Transverse colon (tissue), 4 donors: ENCODE measurements at regions not wholly inside any gene's neighbourhood (a gene's known extent, or its start where the extent isn't known, plus 50 kb on each side); places are given as distances from the start of the nearest gene placed in this dataset.

ENCODE experiments used
- DNase-seq: peaks from one replicate; pipeline ENCODE4 v3.0.0-alpha.2; 2019
- H3K27ac ChIP-seq, 4 donors: fragments of 200-600 bp; sonication (generic); 2 replicates each; pipeline ENCODE4 v1.5.1; 2016 to 2018; ENCODE audit warnings: inconsistent platforms in 4 of 4
- H3K27me3 ChIP-seq: fragments of 200-600 bp; sonication (generic); 2 replicates; pipeline ENCODE4 v1.5.1; 2017; ENCODE audit warnings: inconsistent platforms
- H3K36me3 ChIP-seq, 4 donors: fragments of 200-600 bp; sonication (generic); 2 replicates each; pipeline ENCODE4 v1.5.1; 2017 to 2019; ENCODE audit warnings: inconsistent platforms in 4 of 4
- H3K4me1 ChIP-seq, 4 donors: fragments of 200-600 bp; sonication (generic); 2 replicates each; pipeline ENCODE4 v1.5.1; 2017 to 2020; ENCODE audit warnings: inconsistent platforms in 4 of 4
- H3K4me3 ChIP-seq, 4 donors: fragments of 200-600 bp; sonication (generic); 1 replicate in 1 of 4; 2 replicates in 3 of 4; pipeline versions ENCODE4 v1.5.1 to v1.6.1; 2017 to 2019; ENCODE audit warnings: inconsistent platforms in 4 of 4
- H3K9me3 ChIP-seq, 2 donors: fragments of 200-600 bp; sonication (generic); 2 replicates each; pipeline ENCODE4 v1.5.1; 2017 to 2019; ENCODE audit warnings: inconsistent platforms in 2 of 2
- CTCF ChIP-seq, 5 experiments: fragments of 200-600 bp in 3 of 5; fragments of 450-650 bp in 2 of 5; sonication (generic) in 3 of 5; IDR thresholded peaks; 1 replicate in 2 of 5; 2 replicates in 3 of 5; pipeline ENCODE4 v1.5.1; 2016 to 2017; ENCODE audit warnings: antibody characterized with exemption in 5 of 5, inconsistent platforms in 3 of 5, mild to moderate bottlenecking in 2 of 5, moderate library complexity in 1 of 5
- EP300 ChIP-seq: sonication (generic); formaldehyde crosslinking; IDR thresholded peaks from one replicate; pipeline ENCODE4 v1.6.1; 2017; ENCODE audit warnings: antibody characterized with exemption, low read depth
- POLR2A ChIP-seq: fragments of 450-650 bp; IDR thresholded peaks from one replicate; pipeline ENCODE4 v1.6.1; 2016; ENCODE audit warnings: antibody characterized with exemption, mild to moderate bottlenecking, moderate library complexity
- POLR2AphosphoS5 ChIP-seq, 3 donors: sonication (generic); formaldehyde crosslinking; IDR thresholded peaks; one replicate each; pipeline ENCODE4 v1.6.1; 2016; ENCODE audit warnings: antibody characterized with exemption in 3 of 3
- WGBS, 2 donors: methylation state at CpG; one replicate each; pipeline ENCODE4 v1.1.5; 2018; ENCODE audit warnings: low coverage in 1 of 2; 5-methylcytosine and 5-hydroxymethylcytosine counted together
- in situ Hi-C, 4 donors: fragments of 200-750 bp; cut with MboI; loops; one replicate each; pipeline versions ENCODE4 v1.15.0 to v1.15.1; 2017; ENCODE audit warnings: low sequenced_read_pairs in 3 of 4, low pct_ligation_motif_present in 1 of 4, low pct_unique_long_range_greater_than_20kb in 1 of 4
- intact Hi-C: fragments of 100-400 bp; cut with DNase I; formaldehyde crosslinking; loops from one replicate; pipeline ENCODE4 v1.15.1; 2023; ENCODE audit warnings: low total_unique reads

- H3K9me3 ChIP-seq = no peaks in the 10 kb centered on the region
- no peak overlapping the region for H3K27ac ChIP-seq
- no peaks in the 10 kb centered on the region for H3K36me3 ChIP-seq
- H3K27me3 ChIP-seq = no peaks in the 10 kb centered on the region
- H3K4me3 ChIP-seq = no peak overlapping the region
- no peak for DNase-seq
- 69% methylated on average over 1 of the region's 1 CpG; no CpG with 5 or more reads in 1 of the 2 donors for WGBS, 2 donors
- intact Hi-C loops = no loop called here
- in situ Hi-C loops = no loop called here
- no peaks in the 10 kb centered on the region for H3K4me1 ChIP-seq
- no peak for TF ChIP-seq CTCF (IDR thresholded peaks at IDR 0.05)
- no peak for TF ChIP-seq POLR2AphosphoS5 (IDR thresholded peaks at IDR 0.05)
- TF ChIP-seq POLR2A = no peak
- no peak for TF ChIP-seq EP300
Measured at GRCh38 chr16:76771216-76771615, 419.8 kb upstream of the MON1B start.

DNA sequence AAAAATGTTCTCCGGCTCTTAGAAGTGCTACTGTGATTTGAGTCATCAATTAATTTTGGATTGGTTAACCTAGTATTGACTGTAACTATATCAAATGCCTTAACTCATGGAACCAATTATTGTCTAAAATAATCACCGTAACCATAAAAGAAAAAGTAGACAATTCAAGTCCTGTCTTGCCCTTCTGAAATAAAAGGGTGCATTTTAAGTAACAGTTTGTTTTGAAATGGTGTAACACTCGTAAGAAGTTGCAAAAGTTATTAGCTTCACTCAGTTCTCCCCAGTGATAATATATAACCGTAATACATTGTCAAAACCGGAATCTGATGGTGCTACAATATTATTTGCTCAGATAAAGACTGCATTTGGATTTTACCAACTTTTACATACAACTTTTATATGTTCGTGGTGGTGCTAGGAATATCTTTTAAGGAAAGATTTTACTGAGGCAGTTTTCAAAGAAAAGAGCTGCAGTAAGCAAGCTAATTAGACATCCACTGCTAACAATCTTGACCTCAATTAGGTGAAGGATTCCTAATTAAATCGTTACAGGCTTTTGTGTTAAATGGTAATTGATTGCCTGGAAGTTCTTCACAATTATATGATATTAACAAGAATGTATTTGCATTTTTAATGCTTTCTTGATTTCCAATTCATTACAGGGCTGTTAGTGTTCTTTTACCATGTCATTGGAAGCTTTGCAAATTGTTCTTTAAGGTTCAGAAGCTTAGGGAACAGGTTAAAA lies 413.1 kb upstream of the MON1B start:
- no peak overlapping the region for H3K27ac ChIP-seq
- no peaks in the 10 kb centered on the region for H3K36me3 ChIP-seq
- H3K9me3 ChIP-seq = no peaks in the 10 kb centered on the region
- H3K4me3 ChIP-seq = no peak overlapping the region
- no peak for TF ChIP-seq POLR2AphosphoS5 (IDR thresholded peaks at IDR 0.05)
- TF ChIP-seq EP300 = no peak
- no peak for TF ChIP-seq CTCF (IDR thresholded peaks at IDR 0.05)
- TF ChIP-seq POLR2A = no peak
- no peaks in the 10 kb centered on the region for H3K27me3 ChIP-seq
- H3K4me1 ChIP-seq = no peaks in the 10 kb centered on the region
- in situ Hi-C loops = no loop called here
- DNase-seq = no peak
- WGBS, 2 donors = 66 to 67% methylated on average over 6 to 7 of the region's 7 CpGs
- intact Hi-C loops = no loop called here

GRCh38 chr16:76780556-76780955 lies 410.4 kb upstream of the MON1B start:
- Histone ChIP-seq H3K27me3 (no peaks in the 10 kb centered on the region), H3K4me1 (no peaks in the 10 kb centered on the region), H3K9me3 (no peaks in the 10 kb centered on the region), H3K4me3 (no peak overlapping the region), H3K27ac (no peak overlapping the region), H3K36me3 (no peaks in the 10 kb centered on the region)
- no peak for TF ChIP-seq EP300
- no peak for TF ChIP-seq CTCF (IDR thresholded peaks at IDR 0.05)
- no peak for TF ChIP-seq POLR2A
- TF ChIP-seq POLR2AphosphoS5 (IDR thresholded peaks at IDR 0.05) = no peak
- DNase-seq = no peak
- intact Hi-C loops (no loop called here), in situ Hi-C loops (no loop called here)

DNA sequence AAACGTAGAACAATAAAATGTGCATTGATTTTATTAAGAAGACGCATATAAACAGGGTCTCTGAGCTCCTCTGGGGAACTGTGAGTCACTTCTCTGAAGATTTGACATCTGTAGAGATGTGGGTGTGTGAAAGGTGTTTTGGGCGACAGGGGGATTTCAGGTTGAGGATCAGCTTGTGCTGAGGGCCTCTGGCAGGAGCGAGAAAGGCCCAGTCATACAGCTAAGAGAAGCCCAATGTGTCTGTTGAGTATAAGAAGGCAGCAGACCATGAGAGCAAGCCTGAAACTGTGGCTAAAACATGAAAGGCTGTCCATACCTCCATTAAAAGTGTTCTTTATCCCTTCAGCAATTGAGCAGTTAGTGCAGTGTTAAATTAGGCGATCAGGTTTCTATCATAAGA lies 406.5 kb upstream of the MON1B start:
- TF ChIP-seq CTCF (IDR thresholded peaks at IDR 0.05) (no peak), EP300 (no peak), POLR2A (no peak), POLR2AphosphoS5 (IDR thresholded peaks at IDR 0.05) (no peak)
- no peaks in the 10 kb centered on the region for H3K9me3 ChIP-seq
- in situ Hi-C loops (no loop called here), intact Hi-C loops (no loop called here)
- no peaks in the 10 kb centered on the region for H3K27me3 ChIP-seq
- H3K27ac ChIP-seq = no peak overlapping the region
- no peaks in the 10 kb centered on the region for H3K36me3 ChIP-seq
- WGBS, 2 donors = 58 to 73% methylated on average over 2 to 5 of the region's 5 CpGs
- DNase-seq = no peak
- no peak overlapping the region for H3K4me3 ChIP-seq
- H3K4me1 ChIP-seq = no peaks in the 10 kb centered on the region
